ENCODE measurements at regions not wholly inside any gene's neighbourhood (a gene's known extent, or its start where the extent isn't known, plus 50 kb on each side); places are given as distances from the start of the nearest gene placed in this dataset.

- TF ChIP-seq, protein P1, sequence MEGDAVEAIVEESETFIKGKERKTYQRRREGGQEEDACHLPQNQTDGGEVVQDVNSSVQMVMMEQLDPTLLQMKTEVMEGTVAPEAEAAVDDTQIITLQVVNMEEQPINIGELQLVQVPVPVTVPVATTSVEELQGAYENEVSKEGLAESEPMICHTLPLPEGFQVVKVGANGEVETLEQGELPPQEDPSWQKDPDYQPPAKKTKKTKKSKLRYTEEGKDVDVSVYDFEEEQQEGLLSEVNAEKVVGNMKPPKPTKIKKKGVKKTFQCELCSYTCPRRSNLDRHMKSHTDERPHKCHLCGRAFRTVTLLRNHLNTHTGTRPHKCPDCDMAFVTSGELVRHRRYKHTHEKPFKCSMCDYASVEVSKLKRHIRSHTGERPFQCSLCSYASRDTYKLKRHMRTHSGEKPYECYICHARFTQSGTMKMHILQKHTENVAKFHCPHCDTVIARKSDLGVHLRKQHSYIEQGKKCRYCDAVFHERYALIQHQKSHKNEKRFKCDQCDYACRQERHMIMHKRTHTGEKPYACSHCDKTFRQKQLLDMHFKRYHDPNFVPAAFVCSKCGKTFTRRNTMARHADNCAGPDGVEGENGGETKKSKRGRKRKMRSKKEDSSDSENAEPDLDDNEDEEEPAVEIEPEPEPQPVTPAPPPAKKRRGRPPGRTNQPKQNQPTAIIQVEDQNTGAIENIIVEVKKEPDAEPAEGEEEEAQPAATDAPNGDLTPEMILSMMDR (IDR thresholded peaks at IDR 0.05; ENCODE audit: poor library complexity, severe bottlenecking) = no peak
- TF ChIP-seq POLR2AphosphoS5 (IDR thresholded peaks at IDR 0.05) (no peak), TAF1 (IDR thresholded peaks at IDR 0.05; ENCODE audit: low read depth) (no peak), EZH2 (IDR thresholded peaks at IDR 0.05; ENCODE audit: borderline replicate concordance, insufficient read depth, low read length, poor library complexity, severe bottlenecking) (no peak), EP300 (conservative IDR thresholded peaks at IDR 0.05; ENCODE audit: poor library complexity, severe bottlenecking) (no peak)
- TF ChIP-seq, protein P2, sequence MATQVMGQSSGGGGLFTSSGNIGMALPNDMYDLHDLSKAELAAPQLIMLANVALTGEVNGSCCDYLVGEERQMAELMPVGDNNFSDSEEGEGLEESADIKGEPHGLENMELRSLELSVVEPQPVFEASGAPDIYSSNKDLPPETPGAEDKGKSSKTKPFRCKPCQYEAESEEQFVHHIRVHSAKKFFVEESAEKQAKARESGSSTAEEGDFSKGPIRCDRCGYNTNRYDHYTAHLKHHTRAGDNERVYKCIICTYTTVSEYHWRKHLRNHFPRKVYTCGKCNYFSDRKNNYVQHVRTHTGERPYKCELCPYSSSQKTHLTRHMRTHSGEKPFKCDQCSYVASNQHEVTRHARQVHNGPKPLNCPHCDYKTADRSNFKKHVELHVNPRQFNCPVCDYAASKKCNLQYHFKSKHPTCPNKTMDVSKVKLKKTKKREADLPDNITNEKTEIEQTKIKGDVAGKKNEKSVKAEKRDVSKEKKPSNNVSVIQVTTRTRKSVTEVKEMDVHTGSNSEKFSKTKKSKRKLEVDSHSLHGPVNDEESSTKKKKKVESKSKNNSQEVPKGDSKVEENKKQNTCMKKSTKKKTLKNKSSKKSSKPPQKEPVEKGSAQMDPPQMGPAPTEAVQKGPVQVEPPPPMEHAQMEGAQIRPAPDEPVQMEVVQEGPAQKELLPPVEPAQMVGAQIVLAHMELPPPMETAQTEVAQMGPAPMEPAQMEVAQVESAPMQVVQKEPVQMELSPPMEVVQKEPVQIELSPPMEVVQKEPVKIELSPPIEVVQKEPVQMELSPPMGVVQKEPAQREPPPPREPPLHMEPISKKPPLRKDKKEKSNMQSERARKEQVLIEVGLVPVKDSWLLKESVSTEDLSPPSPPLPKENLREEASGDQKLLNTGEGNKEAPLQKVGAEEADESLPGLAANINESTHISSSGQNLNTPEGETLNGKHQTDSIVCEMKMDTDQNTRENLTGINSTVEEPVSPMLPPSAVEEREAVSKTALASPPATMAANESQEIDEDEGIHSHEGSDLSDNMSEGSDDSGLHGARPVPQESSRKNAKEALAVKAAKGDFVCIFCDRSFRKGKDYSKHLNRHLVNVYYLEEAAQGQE (IDR thresholded peaks at IDR 0.05; ENCODE audit: borderline replicate concordance) = no peak
Observed at GRCh38 chr2:171238946-171239345, 78.3 kb upstream of the TLK1 start.
